ENCODE measurements at regions not wholly inside any gene's neighbourhood (a gene's known extent, or its start where the extent isn't known, plus 50 kb on each side); places are given as distances from the start of the nearest gene placed in this dataset.
"Not testable (repeated sequence)": the region's sequence is repeated elsewhere in the genome, so short reads cannot be mapped to it uniquely, and the experiment has no call there.

GRCh38 chr11:81870815-81871214 is 862.8 kb downstream of the FAM181B start:
- DNase-seq = peak in 1 of 5 experiments; percentile 24

DNA sequence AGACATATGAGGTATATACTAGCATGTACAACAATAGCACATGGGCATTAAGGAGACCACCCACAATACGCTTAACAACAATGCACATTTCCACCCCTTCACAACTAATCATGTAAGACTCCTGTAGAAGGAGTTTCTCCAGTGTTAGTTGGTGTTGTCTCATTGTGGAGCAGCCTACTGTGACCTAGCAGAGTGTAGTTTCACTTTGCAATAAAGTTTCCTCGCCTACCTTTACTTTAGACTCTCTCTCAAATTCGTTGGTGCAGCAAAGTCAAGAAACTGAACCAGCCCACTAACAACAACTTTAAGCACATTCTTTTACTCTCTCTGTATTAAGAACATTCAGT is 863.6 kb downstream of the FAM181B start:
- no peak for DNase-seq

GRCh38 chr11:81869351-81870065 is 864.2 kb downstream of the FAM181B start:
- peak; percentile 24 to 99 (median 73) for DNase-seq

GRCh38 chr11:81866896-81867295 is 866.8 kb downstream of the FAM181B start:
- no peak for DNase-seq

GRCh38 chr11:81857386-81857785 is 876.3 kb downstream of the FAM181B start:
- no peak for DNase-seq

- DNase-seq = no peak
Measured at GRCh38 chr11:81853791-81854190, 879.9 kb downstream of the FAM181B start.

DNA sequence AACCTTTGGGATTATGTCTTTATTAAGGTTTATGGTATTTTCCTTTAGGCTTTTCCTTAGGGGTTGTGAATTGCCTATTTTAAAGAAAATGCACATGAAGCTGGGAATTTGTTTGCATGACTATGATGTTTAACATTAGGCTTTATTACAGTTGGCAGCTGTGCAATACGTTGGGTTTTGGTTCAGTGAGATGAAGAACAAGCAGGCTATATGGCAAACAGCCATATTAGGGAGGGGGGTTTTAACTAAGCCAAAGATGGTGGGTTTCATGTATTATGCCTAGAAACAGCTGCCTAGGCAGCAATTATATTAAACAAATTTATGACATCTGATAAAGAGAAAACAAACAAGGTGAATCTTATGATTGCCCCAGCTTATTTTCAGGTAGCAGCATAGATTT is 880.8 kb downstream of the FAM181B start:
- DNase-seq = no peak

DNA sequence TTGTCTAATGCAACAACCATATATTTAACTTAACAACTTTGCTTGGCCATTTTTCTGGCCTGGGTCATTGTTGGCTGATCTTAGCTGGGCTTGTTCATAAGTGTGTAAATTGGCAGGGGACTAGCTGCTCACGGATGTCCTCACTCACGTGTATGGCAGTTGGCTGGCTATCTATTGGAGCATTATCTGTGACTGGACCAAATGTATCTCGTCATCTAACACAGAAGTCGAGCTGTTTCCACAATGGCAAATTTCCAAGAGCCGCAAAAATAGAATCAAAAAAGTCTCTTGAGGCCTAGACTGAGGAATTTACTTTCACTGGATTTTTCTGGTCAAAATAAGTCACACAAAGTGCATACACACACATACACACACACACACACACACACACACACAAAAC is 893.3 kb downstream of the FAM181B start:
- no peak for DNase-seq

GRCh38 chr11:81839976-81840375 is 893.7 kb downstream of the FAM181B start:
- DNase-seq = no peak

- peak in 1 of 5 experiments; percentile 5 for DNase-seq
Measured at GRCh38 chr11:81839016-81839415, 894.6 kb downstream of the FAM181B start.

DNA sequence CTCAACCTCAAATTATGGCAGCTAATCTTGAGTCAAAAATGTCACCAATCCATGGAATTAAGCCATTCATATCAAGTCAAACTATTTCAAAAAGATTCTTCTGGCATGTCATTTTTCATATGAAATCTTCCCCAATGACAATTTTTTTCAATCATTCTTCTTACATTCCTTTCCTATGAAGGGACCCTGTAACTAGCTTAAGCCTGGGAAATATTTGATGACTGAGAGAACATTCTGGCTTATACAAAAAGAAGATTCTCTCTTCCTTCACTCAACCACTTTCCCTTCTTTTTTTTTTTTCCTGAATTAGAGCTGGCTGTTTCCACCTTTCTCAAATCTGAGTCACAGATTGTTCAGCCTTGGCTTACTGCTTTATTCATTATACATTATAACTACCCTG is 903.7 kb downstream of the FAM181B start:
- DNase-seq = no peak

DNA sequence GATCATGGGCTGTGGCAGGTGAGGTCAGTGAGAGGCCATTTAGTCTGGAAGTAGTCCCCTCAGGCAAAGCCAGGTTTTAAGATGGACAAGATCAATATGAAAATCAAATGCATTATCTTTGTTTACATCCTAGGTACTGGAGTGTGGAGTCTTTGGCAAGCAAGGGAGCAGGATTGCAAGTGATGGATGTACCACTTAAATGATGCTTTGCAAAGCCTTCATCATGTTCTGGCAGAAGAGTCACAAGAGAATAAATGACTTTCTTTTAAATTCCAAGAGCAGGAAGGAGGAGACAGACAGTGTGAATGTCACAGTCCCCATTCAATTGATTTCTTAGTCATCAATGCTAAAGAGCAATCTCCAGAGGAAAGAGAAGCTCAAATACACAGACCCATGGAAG is 908.3 kb downstream of the FAM181B start:
- no peak for DNase-seq

- no peak for DNase-seq
Measured at GRCh38 chr11:81819462-81819861, 914.2 kb downstream of the FAM181B start.

GRCh38 chr11:81804858-81805257 is 928.8 kb downstream of the FAM181B start:
- DNase-seq = no peak

GRCh38 chr11:81802591-81802990 is 931.1 kb downstream of the FAM181B start:
- DNase-seq = no peak

DNA sequence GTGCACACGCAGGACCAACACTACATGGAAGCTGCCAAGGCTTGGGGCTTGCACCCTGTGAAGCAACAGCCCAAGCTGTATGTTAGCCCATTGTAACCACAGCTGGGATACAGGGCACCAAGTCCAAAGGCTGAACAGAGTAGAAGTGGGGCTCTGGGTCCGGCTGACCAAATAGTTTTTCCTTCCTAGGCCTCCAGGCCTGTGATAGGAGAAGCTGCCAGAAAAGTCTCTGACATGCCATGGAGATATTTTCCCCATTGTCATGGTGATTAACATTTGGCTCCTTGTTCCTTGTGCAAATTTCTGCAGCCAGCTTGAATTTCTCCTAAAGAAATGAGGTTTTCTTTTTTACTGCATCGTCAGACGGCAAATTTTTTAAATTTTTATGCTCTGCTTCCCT is 941.2 kb downstream of the FAM181B start:
- no peak for DNase-seq

DNA sequence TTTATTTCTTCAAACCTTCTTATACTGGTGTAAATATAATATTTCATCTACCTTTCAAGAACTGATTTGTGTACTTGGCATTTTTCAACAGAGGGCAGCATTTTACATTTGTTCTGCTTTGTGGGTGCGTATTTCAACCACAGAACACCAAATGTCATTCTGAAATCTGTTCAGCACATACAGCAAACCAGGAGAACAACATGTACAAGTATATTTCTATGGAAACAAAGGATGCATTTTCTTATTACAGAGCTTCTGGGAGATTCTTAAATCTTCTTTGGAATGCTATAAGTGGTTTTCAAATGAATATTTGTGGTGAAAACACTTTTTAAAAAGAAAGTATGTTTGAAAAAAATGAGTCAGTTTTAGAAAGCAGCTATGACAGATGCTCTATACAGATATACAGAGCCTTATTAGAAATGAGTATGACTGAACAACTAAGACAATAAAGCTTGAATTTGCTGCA is 946.0 kb downstream of the FAM181B start:
- peak in 2 of 5 experiments; percentile 11 to 87 for DNase-seq

- no peak for DNase-seq
Measured at GRCh38 chr11:81772166-81772565, 961.5 kb downstream of the FAM181B start.

DNA sequence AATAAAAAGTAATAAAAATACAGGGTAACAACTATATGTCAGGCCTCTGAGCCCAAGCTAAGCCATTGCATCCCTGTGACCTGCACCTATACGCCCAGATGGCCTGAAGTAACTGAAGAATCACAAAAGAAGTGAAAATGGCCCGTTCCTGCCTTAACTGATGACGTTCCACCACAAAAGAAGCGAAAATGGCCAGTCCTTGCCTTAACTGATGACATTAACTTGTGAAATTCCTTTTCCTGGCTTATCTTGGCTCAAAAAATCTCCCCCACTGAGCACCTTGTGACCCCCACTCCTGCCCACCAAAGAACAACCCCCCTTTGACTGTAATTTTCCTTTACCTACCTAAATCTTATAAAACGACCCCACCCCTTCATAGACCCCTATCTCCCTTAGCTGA is 963.8 kb downstream of the FAM181B start:
- DNase-seq = not testable (repeated sequence)

DNA sequence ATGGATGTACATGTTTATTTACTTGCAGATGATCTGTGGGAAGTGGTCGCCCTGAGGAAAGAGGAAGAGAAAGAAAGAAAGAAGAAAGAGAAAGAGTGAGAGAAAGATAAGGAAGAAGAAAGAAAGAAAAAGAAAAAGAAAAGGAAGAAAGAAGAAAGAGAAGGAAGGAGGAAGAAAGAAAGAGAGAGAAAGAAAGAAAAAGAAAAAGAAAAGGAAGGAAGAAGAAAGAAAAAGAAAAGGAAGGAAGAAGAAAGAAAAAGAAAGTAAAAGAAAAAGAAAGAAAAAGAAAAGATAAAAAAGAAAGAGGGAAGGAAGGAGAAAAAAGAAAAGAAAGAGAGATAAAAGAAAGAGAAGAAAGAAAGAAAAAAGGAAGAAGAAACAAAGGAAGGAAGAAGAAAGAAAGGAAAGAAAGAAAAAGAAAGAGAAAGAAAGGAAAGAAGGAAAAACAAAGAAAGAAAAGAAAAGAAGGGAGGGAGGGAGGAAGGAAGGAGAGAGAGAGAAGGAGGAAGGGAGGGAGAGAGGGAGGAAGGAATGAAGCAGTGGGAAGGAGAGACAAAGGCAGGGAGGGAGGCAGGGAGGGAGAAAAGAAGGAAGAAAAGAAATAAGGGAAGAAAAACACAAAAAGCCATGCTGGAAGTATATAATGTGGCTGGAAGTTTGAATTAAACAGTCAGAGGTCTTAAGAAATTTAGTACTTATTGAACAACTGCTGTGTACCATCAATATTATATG is 976.6 kb downstream of the FAM181B start:
- no peak for DNase-seq

DNA sequence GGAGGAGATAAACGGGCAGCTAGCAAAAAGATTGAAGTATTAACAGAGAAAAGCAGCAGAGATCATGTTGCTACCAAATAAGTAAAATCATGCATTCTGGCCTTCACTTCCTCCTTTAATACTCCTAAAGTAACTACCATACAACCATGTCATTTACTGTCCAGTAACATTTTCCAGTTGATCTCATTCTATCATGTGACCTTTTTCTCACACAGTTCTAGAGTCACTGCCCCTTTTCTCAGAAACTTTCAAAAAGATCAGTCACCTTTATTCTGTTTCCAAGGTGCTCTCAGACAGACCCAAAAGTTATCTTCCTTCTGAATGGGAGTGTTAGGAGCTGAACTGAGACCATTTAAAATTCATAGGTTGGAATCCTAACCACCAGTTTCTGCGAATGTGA is 984.4 kb downstream of the FAM181B start:
- DNase-seq = no peak

GRCh38 chr11:81744336-81745116 is 989.1 kb downstream of the FAM181B start:
- DNase-seq = no peak

- no peak for DNase-seq
Measured at GRCh38 chr11:81725701-81726100, 1008.0 kb downstream of the FAM181B start.

DNA sequence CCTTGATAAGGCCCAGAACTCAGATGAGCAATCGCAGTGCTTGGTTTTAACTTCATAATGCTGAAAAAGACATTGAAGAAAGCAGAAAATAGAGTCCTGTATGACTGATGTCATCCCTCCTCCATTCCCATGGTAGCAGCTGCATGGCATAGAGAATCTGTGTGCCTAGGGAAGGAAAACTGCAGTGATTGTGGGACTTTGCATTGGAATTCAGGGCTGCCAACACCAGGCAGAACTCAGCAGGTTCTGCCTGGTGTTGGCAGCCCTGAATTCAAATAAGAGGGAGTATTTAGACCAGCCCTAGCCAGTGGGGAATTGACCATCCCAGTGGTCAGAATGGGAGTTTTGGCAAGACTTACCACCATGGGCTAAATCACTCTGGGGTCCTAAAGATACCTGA is 1016.0 kb downstream of the FAM181B start:
- DNase-seq = no peak
